Bone marrow (tissue), 2 donors: ENCODE measurements at regions not wholly inside any gene's neighbourhood (a gene's known extent, or its start where the extent isn't known, plus 50 kb on each side); places are given as distances from the start of the nearest gene placed in this dataset.
"Not testable (repeated sequence)": the region's sequence is repeated elsewhere in the genome, so short reads cannot be mapped to it uniquely, and the experiment has no call there.

Experiments
- DNase-seq, 2 donors: peaks; one replicate each; lab custom pipeline; 2025; lab: John Stamatoyannopoulos, UW

GRCh38 chr2:877747-878146 is 72.9 kb upstream of the SNTG2 start:
- DNase-seq = no peak

- no peak for DNase-seq
Measured at GRCh38 chr2:875687-876615, 74.7 kb upstream of the SNTG2 start.

DNA sequence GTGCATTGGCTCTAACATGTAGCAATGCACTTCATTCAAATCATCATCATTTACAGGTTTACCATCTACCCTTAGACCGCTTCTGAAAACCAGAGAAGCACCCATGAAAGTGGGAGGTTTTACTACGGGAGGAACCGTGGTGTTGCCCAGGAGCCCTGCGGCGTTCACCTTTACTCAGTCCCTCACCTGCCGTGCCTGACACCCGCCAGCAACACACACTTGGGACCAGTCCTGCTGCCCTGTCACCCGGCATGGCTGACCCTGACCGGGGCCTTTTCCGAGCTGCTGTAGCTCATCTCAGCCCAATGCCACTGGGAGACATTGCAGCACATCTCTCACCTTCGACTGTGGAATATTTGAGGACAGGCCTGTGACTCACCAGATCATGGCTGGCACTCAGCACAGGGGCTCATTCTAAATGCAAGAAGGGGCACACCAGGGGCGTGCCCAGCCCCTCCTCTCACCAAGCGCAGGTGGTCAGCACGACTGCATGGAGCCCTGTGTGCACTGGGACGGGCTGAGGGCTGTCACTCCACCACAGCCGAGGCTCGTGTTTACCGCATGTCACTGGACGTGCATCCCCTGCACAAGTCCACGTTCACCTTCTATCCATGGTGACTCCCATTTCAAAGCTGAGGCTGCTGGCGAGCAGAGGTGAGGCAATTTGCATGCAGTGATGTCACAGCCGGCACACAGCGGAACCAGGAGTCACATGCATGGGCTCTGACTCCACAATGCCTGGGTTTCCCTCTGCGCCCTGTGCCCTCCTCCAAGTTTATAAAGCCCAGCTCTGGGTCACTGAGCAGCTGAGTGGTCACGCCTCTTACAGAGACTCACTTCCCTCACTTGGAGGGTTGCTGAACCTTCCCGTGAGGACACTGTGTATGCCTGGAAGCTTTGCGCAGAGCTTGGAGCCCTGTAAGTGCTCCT is 76.7 kb upstream of the SNTG2 start:
- no peak for DNase-seq

GRCh38 chr2:873027-873426 is 77.6 kb upstream of the SNTG2 start:
- DNase-seq = no peak

GRCh38 chr2:871926-872680 is 78.5 kb upstream of the SNTG2 start:
- no peak for DNase-seq

DNA sequence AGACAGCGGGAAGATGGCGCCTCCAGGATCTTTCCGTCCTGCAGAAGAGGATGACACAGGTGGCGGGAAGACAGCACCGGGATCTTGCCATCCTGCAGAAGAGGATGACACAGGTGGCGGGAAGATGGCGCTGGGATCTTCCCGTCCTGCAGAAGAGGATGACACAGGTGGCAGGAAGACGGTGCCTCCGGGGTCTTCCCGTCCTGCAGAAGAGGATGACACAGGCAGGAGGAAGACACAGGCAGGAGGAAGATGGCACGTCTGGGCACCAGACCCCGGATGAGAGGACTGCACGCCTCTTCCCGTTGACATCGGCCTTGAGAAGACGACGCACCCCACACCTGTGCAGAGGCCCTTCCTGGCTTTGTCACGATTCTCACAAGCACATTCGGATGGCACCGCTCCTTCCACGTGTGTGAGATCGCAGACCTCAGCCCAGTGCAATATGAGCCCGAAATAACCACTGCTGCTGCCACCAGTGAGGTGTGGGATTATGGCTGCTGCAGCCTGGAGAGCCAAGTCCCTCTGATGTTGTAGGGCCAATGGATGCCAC is 79.4 kb upstream of the SNTG2 start:
- DNase-seq = no peak

DNA sequence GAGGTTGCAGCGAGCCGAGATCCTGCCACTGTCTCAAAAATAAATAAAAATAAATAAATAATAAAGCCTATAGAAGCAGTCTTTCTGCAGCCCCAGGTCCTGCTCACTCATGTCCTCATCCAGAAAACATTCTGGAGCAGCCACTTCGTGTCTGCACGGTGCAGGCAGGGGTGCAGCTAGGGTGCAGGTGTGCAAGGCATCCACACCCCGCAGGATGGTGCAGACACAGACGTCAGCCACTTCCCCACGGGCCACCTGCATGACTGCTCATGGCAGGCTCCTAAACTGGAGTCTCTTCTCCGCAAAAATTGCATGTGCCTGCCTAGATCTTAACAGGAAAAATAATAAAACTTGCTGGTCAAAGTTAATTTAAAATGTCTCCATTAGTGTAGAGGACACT is 80.2 kb upstream of the SNTG2 start:
- no peak for DNase-seq

- DNase-seq = no peak
Measured at GRCh38 chr2:869894-870293, 80.8 kb upstream of the SNTG2 start.

- no peak for DNase-seq
Measured at GRCh38 chr2:869357-869871, 81.2 kb upstream of the SNTG2 start.

DNA sequence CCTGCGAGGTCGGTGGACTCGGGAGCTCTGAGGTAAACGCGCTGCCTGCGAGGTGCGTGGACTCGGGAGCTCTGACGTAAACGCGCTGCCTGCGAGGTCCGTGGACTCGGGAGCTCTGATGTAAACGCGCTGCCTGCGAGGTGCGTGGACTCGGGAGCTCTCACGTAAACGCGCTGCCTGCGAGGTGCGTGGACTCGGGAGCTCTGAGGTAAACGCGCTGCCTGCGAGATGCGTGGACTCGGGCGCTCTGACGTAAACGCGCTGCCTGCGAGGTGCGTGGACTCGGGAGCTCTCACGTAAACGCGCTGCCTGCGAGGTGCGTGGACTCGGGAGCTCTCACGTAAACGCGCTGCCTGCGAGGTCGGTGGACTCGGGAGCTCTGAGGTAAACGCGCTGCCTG is 81.8 kb upstream of the SNTG2 start:
- DNase-seq = not testable (repeated sequence)

GRCh38 chr2:867296-867695 is 83.4 kb upstream of the SNTG2 start:
- no peak for DNase-seq

DNA sequence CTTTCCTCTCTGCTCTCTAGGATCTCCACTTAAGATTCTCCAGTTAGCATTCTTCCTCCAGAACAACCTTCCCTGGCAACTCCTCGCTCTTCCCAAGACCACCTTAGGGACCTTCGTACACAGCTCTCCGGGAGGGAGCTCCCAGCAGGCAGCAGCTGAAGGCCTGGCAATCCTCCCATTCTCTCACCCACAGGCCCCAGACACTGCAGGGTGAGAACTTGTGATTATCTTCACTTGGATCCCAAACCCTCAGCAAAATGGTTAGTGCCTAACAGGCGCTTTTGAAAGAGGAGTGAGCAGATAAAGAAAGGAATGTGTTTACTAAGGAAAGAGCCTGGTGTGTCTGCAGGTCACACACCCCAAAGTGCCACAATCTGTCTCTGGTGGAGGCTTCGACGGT is 83.8 kb upstream of the SNTG2 start:
- no peak for DNase-seq

DNA sequence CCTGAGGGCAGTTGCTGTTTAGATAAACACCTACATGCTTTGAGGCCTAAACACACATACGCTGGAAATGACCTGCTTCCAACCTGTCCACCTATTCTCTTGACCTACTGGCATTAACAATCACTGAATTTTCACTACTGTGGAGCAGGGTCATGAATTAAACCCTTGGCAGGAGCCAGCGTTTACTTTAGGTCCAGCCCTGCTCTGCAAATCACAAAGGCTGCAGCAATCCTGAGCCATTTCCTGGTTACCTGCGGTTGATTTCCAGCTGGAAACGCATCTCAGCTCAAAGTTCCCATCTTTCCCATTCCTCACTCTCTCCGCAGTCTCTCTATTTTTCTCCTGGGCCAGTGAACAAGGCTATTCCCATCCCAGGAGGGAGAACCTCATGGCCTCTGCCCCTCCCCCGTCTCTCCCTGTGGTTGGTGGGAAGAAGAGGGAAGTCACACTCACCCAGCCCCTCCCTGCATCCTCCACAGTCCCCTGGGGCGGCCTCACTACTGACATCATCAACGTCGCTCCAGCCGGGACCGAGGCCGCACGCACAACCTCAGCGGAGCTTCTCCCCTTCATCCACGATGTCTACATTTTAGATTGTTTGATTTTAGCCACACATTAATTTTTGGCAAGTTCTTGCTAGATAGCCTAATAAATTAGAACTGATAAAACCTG is 84.5 kb upstream of the SNTG2 start:
- no peak for DNase-seq

DNA sequence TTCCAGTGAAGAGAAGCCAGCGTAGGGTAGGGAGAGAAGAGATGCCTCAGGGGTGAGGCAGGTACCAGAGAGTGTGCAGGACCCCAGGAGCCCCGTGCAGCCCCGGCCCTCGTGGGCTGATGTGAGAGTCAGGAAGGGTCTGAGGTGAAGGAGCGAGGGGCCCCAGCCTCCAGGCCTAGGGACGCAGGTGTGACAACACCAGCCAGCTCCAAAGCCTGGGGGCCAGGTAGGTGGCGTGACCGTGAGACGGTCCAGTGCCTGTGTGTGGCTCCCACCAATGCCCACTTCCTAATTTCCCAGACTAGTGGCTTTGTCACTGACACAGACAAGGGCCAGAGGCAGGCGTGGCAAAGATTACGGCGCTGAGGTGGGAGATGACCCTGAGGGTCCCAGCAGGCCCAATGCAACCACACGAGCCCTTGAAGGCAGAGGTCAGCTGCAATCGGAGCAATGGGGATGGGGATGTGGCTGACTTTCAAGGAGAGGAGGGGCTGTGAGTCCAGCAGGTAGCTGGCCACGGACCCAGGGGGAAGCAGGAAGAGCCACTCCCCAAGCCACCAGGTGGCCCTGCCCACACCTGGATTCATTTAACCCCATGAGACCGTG is 86.0 kb upstream of the SNTG2 start:
- DNase-seq = no peak

GRCh38 chr2:863732-864450 is 86.8 kb upstream of the SNTG2 start:
- no peak for DNase-seq

GRCh38 chr2:862731-863466 is 87.8 kb upstream of the SNTG2 start:
- no peak for DNase-seq

DNA sequence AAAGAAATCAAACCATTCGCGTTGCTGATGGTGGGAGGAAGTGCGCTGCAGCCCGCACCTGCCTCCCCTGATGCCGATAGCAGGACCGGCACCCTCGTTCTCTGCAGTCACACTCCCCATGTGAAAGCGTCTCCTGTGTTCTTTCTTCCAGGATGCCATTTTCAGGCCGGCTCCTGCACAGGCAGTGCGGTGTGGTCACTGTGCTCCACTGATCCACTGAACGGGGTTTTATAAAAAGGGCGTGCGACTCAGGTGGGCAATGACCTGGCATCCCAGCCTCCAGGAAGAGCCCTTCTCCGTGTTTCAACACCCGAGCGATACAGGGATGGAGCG is 88.3 kb upstream of the SNTG2 start:
- DNase-seq = no peak

GRCh38 chr2:861655-862354 is 88.8 kb upstream of the SNTG2 start:
- DNase-seq = no peak
